GM23338 (cell line): ENCODE measurements at regions not wholly inside any gene's neighbourhood (a gene's known extent, or its start where the extent isn't known, plus 50 kb on each side); places are given as distances from the start of the nearest gene placed in this dataset.

ENCODE experiments used
- ATAC-seq: fragments of 200-7000 bp; cut with Tn5 transposase; 3 replicates; pipeline ENCODE4 v1.9.1; 2020
- DNase-seq: peaks from one replicate; pipeline ENCODE4 v3.0.0-alpha.2; 2015; ENCODE audit warnings: low spot score
- H2AFZ ChIP-seq: fragments of 200-600 bp; sonication (generic); 2 replicates; pipeline ENCODE4 v1.8.0; 2016; ENCODE audit warnings: antibody characterized with exemption, mild to moderate bottlenecking, moderate library complexity
- H3F3A ChIP-seq: fragments of 200-600 bp; sonication (generic); replicated peaks from 2 replicates; pipeline ENCODE4 v1.8.0; 2017; ENCODE audit warnings: antibody characterized with exemption, mixed run types, low read depth
- H3K27ac ChIP-seq: fragments of 200-600 bp; sonication (generic); 2 replicates; pipeline ENCODE4 v1.6.1; 2016; ENCODE audit warnings: low read depth
- H3K27me3 ChIP-seq: fragments of 200-600 bp; sonication (generic); 2 replicates; pipeline ENCODE4 v1.8.0; 2016; ENCODE audit warnings: mild to moderate bottlenecking, mixed run types, moderate library complexity; ENCODE audit not compliant: insufficient read depth
- H3K36me3 ChIP-seq: fragments of 200-600 bp; sonication (generic); 2 replicates; pipeline ENCODE4 v1.8.0; 2016; ENCODE audit warnings: mild to moderate bottlenecking; ENCODE audit not compliant: insufficient read depth
- H3K4me1 ChIP-seq: fragments of 200-600 bp; sonication (generic); 2 replicates; pipeline ENCODE4 v1.8.0; 2016; ENCODE audit warnings: mild to moderate bottlenecking, moderate library complexity; ENCODE audit not compliant: insufficient read depth
- H3K4me2 ChIP-seq: fragments of 200-600 bp; sonication (generic); 2 replicates; pipeline ENCODE4 v1.7.1; 2017; ENCODE audit warnings: mixed run types
- H3K4me3 ChIP-seq: fragments of 200-600 bp; sonication (generic); 2 replicates; pipeline ENCODE4 v1.6.1; 2016; ENCODE audit warnings: mixed run types
- H3K79me2 ChIP-seq: fragments of 200-600 bp; sonication (generic); replicated peaks from 2 replicates; pipeline ENCODE4 v1.8.0; 2017; ENCODE audit warnings: mild to moderate bottlenecking; ENCODE audit not compliant: insufficient read depth
- H3K9me2 ChIP-seq: fragments of 200-600 bp; sonication (generic); 2 replicates; pipeline ENCODE4 v1.8.0; 2017; ENCODE audit not compliant: insufficient read depth
- H4K20me1 ChIP-seq: fragments of 200-600 bp; sonication (generic); replicated peaks from 2 replicates; pipeline ENCODE4 v1.8.0; 2017; ENCODE audit warnings: mild to moderate bottlenecking; ENCODE audit not compliant: insufficient read depth
- H3K27ac Mint-ChIP-seq: 2 replicates; pipeline ENCODE4 v1.8.0; 2020; ENCODE audit warnings: inconsistent platforms, mild to moderate bottlenecking, moderate library complexity, mixed read lengths
- H3K27me3 Mint-ChIP-seq: 3 replicates; pipeline ENCODE4 v1.8.0; 2022; ENCODE audit warnings: low read depth, mild to moderate bottlenecking, moderate library complexity, mixed read lengths, inconsistent platforms; ENCODE audit not compliant: insufficient read depth, poor library complexity
- H3K36me3 Mint-ChIP-seq: 3 replicates; pipeline ENCODE4 v1.8.0; 2021; ENCODE audit warnings: low read depth, mild to moderate bottlenecking, inconsistent platforms, moderate library complexity, mixed read lengths
- H3K4me1 Mint-ChIP-seq: 3 replicates; pipeline ENCODE4 v1.8.0; 2020; ENCODE audit warnings: mild to moderate bottlenecking, inconsistent platforms, mixed read lengths
- H3K4me3 Mint-ChIP-seq: 3 replicates; pipeline ENCODE4 v1.8.0; 2021; ENCODE audit warnings: moderate library complexity, mild to moderate bottlenecking, inconsistent platforms, mixed read lengths
- H3K9me3 Mint-ChIP-seq: 3 replicates; pipeline ENCODE4 v1.8.0; 2020; ENCODE audit warnings: moderate library complexity, mild to moderate bottlenecking, inconsistent platforms, mixed read lengths
- CREB1 ChIP-seq: fragments of 250-450 bp; sonication (Bioruptor Pico); IDR thresholded peaks from 2 replicates; pipeline ENCODE4 v1.5.0; 2020; ENCODE audit warnings: low read depth, mild to moderate bottlenecking, moderate library complexity
- EZH2phosphoT487 ChIP-seq: fragments of 200-600 bp; sonication (generic); IDR thresholded peaks from one replicate; pipeline ENCODE4 v1.8.1; 2018; ENCODE audit warnings: antibody characterized with exemption; ENCODE audit not compliant: unreplicated experiment
- NANOG ChIP-seq: IDR thresholded peaks from 2 replicates; pipeline ENCODE4 v1.6.1; 2016; ENCODE audit warnings: antibody characterized with exemption, borderline replicate concordance
- POLR2AphosphoS5 ChIP-seq: IDR thresholded peaks from 2 replicates; pipeline ENCODE4 v1.6.1; 2016; ENCODE audit warnings: antibody characterized with exemption, low read depth
- STAT1 ChIP-seq: IDR thresholded peaks from one replicate; pipeline ENCODE4 v1.6.1; 2016; ENCODE audit warnings: antibody characterized with exemption; ENCODE audit not compliant: unreplicated experiment
- ZNF114 ChIP-seq: fragments of 250-450 bp; sonication (Bioruptor Pico); IDR thresholded peaks from 2 replicates; pipeline ENCODE4 v1.5.0; 2020; ENCODE audit warnings: mild to moderate bottlenecking, moderate library complexity
- TF ChIP-seq, protein P1 (sequence below): IDR thresholded peaks from 2 replicates; pipeline ENCODE4 v1.6.1; 2016; ENCODE audit warnings: antibody characterized with exemption
- TF ChIP-seq, protein P2 (sequence below), 2 experiments: fragments of 200-600 bp in 1 of 2; sonication (generic) in 1 of 2; conservative IDR thresholded peaks; 2 replicates each; pipeline versions ENCODE4 v1.5.1 to v1.6.1; 2016 to 2017; ENCODE audit warnings: antibody characterized with exemption in 2 of 2, low read depth in 2 of 2, mild to moderate bottlenecking in 2 of 2, moderate library complexity in 1 of 2
- TF ChIP-seq, protein P3 (sequence below): fragments of 250-450 bp; sonication (Bioruptor Pico); IDR thresholded peaks from 2 replicates; pipeline ENCODE4 v1.5.0; 2020; ENCODE audit warnings: mild to moderate bottlenecking, moderate library complexity

DNA sequence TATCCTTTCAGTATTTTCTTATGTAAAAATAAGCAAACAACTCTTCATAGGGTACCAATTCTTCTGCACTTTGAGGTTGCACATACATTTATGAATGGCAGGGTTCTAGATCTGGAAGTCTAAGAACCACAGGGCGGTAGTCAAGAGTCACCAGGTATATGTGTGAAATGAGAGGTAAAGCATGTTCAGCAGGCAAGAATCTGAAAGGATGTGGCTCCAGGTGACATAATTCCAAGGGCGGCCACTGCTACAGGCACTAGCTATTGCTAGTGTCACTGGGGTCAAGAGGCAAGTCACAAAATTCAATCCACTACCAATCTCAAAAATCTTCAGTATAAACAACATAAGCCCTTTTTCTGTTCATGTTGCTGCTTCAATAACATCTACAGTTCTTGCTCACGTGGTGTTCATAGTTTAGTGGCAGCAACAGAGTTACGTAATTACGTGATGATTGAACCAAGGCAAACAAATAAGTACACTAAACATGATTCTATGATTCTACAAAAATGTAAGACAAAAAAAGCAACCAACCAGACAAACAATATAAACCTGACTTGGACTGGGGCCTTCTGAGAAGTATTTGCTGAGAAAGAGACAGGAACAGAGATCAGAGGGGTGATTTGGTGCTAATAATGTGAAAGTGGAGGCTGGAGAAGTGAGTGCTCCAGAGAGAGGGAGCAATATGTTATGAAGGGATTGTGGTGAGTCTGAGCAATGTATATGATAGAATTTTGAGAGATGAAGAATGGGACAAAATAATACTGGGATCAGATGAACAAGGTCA lies 101.7 kb downstream of the NAA11 start:
- no peak for ATAC-seq
- Histone ChIP-seq H4K20me1 (no peaks in the 10 kb centered on the region), H3K36me3 (no peaks in the 10 kb centered on the region), H3K27ac (no peak overlapping the region), H2AFZ (no peak overlapping the region), H3K4me2 (no peak overlapping the region), H3F3A (no peaks in the 10 kb centered on the region), H3K27me3 (no peaks in the 10 kb centered on the region), H3K79me2 (no peaks in the 10 kb centered on the region), H3K9me2 (no peaks in the 10 kb centered on the region; the same call in 1 of the 2 replicates), H3K4me1 (no peaks in the 10 kb centered on the region), H3K4me3 (no peak overlapping the region)
- no peak overlapping the region for H3K4me3 Mint-ChIP-seq
- no peaks in the 10 kb centered on the region for H3K9me3 Mint-ChIP-seq
- H3K27me3 Mint-ChIP-seq, result no peaks in the 10 kb centered on the region
- no peaks in the 10 kb centered on the region for H3K4me1 Mint-ChIP-seq
- TF ChIP-seq POLR2AphosphoS5 (no peak), CREB1 (no peak), ZNF114 (no peak), STAT1 (no peak), NANOG (no peak), EZH2phosphoT487 (no peak)
- TF ChIP-seq, protein P1, sequence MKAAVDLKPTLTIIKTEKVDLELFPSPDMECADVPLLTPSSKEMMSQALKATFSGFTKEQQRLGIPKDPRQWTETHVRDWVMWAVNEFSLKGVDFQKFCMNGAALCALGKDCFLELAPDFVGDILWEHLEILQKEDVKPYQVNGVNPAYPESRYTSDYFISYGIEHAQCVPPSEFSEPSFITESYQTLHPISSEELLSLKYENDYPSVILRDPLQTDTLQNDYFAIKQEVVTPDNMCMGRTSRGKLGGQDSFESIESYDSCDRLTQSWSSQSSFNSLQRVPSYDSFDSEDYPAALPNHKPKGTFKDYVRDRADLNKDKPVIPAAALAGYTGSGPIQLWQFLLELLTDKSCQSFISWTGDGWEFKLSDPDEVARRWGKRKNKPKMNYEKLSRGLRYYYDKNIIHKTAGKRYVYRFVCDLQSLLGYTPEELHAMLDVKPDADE, result no peak
- TF ChIP-seq, protein P2, sequence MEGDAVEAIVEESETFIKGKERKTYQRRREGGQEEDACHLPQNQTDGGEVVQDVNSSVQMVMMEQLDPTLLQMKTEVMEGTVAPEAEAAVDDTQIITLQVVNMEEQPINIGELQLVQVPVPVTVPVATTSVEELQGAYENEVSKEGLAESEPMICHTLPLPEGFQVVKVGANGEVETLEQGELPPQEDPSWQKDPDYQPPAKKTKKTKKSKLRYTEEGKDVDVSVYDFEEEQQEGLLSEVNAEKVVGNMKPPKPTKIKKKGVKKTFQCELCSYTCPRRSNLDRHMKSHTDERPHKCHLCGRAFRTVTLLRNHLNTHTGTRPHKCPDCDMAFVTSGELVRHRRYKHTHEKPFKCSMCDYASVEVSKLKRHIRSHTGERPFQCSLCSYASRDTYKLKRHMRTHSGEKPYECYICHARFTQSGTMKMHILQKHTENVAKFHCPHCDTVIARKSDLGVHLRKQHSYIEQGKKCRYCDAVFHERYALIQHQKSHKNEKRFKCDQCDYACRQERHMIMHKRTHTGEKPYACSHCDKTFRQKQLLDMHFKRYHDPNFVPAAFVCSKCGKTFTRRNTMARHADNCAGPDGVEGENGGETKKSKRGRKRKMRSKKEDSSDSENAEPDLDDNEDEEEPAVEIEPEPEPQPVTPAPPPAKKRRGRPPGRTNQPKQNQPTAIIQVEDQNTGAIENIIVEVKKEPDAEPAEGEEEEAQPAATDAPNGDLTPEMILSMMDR (conservative IDR thresholded peaks at IDR 0.05; ENCODE audit: low read depth in 2 of 2), result no peak
- no peak for DNase-seq
- no peaks in the 10 kb centered on the region for H3K36me3 Mint-ChIP-seq
- H3K27ac Mint-ChIP-seq, result no peak overlapping the region

DNA sequence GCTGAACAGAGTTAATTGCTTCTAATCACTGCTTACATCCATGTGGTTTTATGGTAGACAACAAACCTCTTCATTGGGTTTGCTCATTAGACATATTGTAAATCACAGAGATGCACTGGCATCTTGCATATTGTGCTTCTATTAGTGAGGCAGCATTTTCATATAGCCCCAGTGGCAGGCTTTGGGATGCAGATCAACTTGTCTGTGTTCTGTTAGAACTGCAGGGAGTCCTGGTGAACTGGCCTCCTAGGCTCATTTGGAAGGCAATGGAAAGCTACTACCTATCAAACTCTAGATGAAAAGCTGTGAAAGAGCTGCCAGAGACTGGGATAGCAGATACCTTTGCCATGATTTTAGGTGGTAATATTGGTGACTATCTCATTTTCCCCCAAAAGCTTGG lies 108.8 kb downstream of the NAA11 start:
- peak; percentile 70 for DNase-seq
- Mint-ChIP-seq H3K4me3 (no peak overlapping the region), H3K27me3 (no peaks in the 10 kb centered on the region), H3K36me3 (no peaks in the 10 kb centered on the region), H3K27ac (peak overlapping the region; percentile 52; the same call in 1 of the 2 replicates), H3K4me1 (peaks cover 15% of the 10 kb centered on the region), H3K9me3 (no peaks in the 10 kb centered on the region)
- TF ChIP-seq, protein P3, sequence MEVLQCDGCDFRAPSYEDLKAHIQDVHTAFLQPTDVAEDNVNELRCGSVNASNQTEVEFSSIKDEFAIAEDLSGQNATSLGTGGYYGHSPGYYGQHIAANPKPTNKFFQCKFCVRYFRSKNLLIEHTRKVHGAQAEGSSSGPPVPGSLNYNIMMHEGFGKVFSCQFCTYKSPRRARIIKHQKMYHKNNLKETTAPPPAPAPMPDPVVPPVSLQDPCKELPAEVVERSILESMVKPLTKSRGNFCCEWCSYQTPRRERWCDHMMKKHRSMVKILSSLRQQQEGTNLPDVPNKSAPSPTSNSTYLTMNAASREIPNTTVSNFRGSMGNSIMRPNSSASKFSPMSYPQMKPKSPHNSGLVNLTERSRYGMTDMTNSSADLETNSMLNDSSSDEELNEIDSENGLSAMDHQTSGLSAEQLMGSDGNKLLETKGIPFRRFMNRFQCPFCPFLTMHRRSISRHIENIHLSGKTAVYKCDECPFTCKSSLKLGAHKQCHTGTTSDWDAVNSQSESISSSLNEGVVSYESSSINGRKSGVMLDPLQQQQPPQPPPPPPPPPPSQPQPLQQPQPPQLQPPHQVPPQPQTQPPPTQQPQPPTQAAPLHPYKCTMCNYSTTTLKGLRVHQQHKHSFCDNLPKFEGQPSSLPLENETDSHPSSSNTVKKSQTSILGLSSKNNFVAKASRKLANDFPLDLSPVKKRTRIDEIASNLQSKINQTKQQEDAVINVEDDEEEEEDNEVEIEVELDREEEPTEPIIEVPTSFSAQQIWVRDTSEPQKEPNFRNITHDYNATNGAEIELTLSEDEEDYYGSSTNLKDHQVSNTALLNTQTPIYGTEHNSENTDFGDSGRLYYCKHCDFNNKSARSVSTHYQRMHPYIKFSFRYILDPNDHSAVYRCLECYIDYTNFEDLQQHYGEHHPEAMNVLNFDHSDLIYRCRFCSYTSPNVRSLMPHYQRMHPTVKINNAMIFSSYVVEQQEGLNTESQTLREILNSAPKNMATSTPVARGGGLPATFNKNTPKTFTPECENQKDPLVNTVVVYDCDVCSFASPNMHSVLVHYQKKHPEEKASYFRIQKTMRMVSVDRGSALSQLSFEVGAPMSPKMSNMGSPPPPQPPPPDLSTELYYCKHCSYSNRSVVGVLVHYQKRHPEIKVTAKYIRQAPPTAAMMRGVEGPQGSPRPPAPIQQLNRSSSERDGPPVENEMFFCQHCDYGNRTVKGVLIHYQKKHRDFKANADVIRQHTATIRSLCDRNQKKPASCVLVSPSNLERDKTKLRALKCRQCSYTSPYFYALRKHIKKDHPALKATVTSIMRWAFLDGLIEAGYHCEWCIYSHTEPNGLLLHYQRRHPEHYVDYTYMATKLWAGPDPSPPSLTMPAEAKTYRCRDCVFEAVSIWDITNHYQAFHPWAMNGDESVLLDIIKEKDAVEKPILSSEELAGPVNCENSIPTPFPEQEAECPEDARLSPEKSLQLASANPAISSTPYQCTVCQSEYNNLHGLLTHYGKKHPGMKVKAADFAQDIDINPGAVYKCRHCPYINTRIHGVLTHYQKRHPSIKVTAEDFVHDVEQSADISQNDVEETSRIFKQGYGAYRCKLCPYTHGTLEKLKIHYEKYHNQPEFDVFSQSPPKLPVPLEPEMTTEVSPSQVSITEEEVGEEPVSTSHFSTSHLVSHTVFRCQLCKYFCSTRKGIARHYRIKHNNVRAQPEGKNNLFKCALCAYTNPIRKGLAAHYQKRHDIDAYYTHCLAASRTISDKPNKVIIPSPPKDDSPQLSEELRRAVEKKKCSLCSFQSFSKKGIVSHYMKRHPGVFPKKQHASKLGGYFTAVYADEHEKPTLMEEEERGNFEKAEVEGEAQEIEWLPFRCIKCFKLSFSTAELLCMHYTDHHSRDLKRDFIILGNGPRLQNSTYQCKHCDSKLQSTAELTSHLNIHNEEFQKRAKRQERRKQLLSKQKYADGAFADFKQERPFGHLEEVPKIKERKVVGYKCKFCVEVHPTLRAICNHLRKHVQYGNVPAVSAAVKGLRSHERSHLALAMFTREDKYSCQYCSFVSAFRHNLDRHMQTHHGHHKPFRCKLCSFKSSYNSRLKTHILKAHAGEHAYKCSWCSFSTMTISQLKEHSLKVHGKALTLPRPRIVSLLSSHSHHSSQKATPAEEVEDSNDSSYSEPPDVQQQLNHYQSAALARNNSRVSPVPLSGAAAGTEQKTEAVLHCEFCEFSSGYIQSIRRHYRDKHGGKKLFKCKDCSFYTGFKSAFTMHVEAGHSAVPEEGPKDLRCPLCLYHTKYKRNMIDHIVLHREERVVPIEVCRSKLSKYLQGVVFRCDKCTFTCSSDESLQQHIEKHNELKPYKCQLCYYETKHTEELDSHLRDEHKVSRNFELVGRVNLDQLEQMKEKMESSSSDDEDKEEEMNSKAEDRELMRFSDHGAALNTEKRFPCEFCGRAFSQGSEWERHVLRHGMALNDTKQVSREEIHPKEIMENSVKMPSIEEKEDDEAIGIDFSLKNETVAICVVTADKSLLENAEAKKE (CRISPR knock-in tag), result peak; percentile 29; the same call in 1 of the 2 replicates
- no peak for TF ChIP-seq POLR2AphosphoS5
- Histone ChIP-seq H3K79me2 (no peaks in the 10 kb centered on the region), H3K4me2 (no peak overlapping the region), H3F3A (no peaks in the 10 kb centered on the region), H4K20me1 (no peaks in the 10 kb centered on the region), H3K27ac (no peak overlapping the region), H2AFZ (no peak overlapping the region), H3K4me1 (peaks cover 4% of the 10 kb centered on the region; the same call in 1 of the 2 replicates), H3K4me3 (no peak overlapping the region), H3K27me3 (no peaks in the 10 kb centered on the region), H3K9me2 (no peaks in the 10 kb centered on the region), H3K36me3 (no peaks in the 10 kb centered on the region)
- peak; percentile 99 for ATAC-seq
